GM23248 (cell line): ENCODE measurements at regions not wholly inside any gene's neighbourhood (a gene's known extent, or its start where the extent isn't known, plus 50 kb on each side); places are given as distances from the start of the nearest gene placed in this dataset.

Experiments used
- EZH2 ChIP-seq: fragments of 200-600 bp; sonication (generic); IDR thresholded peaks from 2 replicates; pipeline ENCODE4 v1.6.1; 2018; ENCODE audit warnings: antibody characterized with exemption, mild to moderate bottlenecking; ENCODE audit not compliant: insufficient read depth, poor library complexity, severe bottlenecking
- EZH2phosphoT487 ChIP-seq: fragments of 200-600 bp; sonication (generic); IDR thresholded peaks from 2 replicates; pipeline ENCODE4 v1.6.1; 2018; ENCODE audit warnings: antibody characterized with exemption, moderate library complexity, mild to moderate bottlenecking, low read depth; ENCODE audit not compliant: insufficient read depth

DNA sequence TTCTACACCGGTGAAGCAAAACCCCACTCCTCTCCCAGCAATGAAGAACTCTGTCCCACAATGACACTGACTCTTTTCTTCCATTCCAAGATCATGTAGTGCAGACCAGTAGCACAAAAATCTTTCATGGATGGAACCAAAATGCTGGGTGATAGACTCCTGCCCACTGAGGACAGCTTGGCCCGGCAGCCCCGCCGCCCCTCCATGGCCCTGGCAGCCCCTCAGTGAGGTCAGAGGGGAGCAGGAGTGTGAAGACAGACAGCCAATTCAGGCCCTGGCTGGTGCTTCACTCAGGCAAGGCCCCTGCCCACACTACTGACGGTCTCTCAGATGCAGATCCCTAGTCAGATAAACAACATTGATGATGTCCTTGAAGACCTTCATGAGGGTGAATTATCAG is 131.9 kb upstream of the SYNDIG1 start:
- TF ChIP-seq EZH2 (no peak), EZH2phosphoT487 (no peak)
